ENCODE measurements at regions not wholly inside any gene's neighbourhood (a gene's known extent, or its start where the extent isn't known, plus 50 kb on each side); places are given as distances from the start of the nearest gene placed in this dataset.

GRCh38 chr16:26930786-26931581 is 135.7 kb upstream of the C16orf82 start:
- H3K4me3 ChIP-seq (ENCODE audit: low read depth, low read length), result no peak overlapping the region
- TF ChIP-seq, protein P1, sequence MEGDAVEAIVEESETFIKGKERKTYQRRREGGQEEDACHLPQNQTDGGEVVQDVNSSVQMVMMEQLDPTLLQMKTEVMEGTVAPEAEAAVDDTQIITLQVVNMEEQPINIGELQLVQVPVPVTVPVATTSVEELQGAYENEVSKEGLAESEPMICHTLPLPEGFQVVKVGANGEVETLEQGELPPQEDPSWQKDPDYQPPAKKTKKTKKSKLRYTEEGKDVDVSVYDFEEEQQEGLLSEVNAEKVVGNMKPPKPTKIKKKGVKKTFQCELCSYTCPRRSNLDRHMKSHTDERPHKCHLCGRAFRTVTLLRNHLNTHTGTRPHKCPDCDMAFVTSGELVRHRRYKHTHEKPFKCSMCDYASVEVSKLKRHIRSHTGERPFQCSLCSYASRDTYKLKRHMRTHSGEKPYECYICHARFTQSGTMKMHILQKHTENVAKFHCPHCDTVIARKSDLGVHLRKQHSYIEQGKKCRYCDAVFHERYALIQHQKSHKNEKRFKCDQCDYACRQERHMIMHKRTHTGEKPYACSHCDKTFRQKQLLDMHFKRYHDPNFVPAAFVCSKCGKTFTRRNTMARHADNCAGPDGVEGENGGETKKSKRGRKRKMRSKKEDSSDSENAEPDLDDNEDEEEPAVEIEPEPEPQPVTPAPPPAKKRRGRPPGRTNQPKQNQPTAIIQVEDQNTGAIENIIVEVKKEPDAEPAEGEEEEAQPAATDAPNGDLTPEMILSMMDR (conservative IDR thresholded peaks at IDR 0.05; ENCODE audit: low read depth, low read length), result no peak
- no peak for DNase-seq (ENCODE audit: low read depth)

DNA sequence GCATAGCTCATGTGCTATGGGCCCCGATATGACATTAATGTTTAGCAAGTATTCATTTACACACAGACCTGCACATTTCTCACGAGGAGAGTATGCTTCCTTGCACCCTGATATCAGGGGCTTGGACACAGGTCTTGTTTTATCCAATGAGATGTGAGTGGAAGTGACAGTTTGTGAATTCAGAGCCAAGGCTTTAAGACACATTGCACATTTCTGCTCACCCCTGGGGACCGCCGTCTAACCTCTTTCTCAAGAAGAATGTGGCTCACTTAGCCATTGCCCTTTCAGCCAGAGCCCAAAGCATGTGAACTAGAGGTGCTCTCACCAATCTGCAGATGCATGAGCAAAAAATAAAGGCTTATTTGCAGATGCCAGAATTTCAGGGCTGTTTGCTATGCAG is 116.1 kb upstream of the C16orf82 start:
- DNase-seq (ENCODE audit: low read depth), result no peak
- no peak overlapping the region for H3K4me3 ChIP-seq (ENCODE audit: low read depth, low read length)
- TF ChIP-seq, protein P1 (conservative IDR thresholded peaks at IDR 0.05; ENCODE audit: low read depth, low read length), result no peak

DNA sequence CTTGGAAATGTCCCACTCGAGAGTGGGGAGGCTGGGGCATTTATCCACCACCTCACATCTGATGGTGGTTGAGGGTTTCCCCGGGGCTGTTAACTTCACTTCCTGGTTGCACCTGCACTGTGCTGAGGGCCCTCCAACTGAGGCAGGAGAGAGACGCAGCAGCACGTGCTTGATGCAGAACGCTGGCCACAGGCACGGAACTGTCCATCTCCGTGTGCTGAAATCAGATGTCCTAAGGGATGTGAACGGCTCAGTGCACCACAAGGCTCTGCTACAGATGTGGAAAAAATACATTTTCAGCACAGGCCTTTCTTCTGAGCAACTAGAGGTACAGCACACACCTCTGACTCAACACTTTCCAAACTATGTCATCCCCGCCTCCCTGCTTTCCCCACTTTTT is 114.8 kb upstream of the C16orf82 start:
- H3K4me3 ChIP-seq (ENCODE audit: low read depth, low read length), result no peak overlapping the region
- no peak for DNase-seq (ENCODE audit: low read depth)
- TF ChIP-seq, protein P1 (conservative IDR thresholded peaks at IDR 0.05; ENCODE audit: low read depth, low read length), result no peak

GRCh38 chr16:26952411-26952810 is 114.3 kb upstream of the C16orf82 start:
- no peak for DNase-seq (ENCODE audit: low read depth)
- H3K4me3 ChIP-seq (ENCODE audit: low read depth, low read length), result no peak overlapping the region
- TF ChIP-seq, protein P1 (conservative IDR thresholded peaks at IDR 0.05; ENCODE audit: low read depth, low read length), result no peak

DNA sequence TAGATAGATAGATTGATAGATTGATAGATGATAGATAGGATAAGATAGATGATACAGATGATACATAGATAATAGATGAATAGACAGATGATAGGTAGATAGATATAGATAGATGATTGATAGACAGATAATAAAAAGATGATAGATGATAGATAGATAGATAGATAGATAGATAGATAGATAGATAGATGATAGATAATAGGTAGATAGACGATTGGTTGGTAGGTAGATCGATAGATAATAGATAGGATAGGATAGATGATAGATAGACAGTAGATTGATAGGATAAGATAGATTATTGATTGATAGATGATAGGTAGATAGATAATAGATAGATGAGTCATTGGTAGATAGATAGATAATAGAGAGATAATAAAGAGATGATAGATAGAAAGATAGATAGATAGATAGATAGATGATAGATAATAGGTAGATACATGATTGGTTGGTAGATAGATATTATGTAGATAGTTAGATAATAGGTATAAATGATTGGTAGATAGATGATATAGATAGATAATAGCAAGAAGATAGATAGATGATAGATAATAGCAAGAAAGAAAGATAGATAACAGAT is 109.4 kb upstream of the C16orf82 start:
- H3K4me3 ChIP-seq (ENCODE audit: low read depth, low read length), result no peak overlapping the region
- no peak for DNase-seq (ENCODE audit: low read depth)
- TF ChIP-seq, protein P1 (conservative IDR thresholded peaks at IDR 0.05; ENCODE audit: low read depth, low read length), result no peak

DNA sequence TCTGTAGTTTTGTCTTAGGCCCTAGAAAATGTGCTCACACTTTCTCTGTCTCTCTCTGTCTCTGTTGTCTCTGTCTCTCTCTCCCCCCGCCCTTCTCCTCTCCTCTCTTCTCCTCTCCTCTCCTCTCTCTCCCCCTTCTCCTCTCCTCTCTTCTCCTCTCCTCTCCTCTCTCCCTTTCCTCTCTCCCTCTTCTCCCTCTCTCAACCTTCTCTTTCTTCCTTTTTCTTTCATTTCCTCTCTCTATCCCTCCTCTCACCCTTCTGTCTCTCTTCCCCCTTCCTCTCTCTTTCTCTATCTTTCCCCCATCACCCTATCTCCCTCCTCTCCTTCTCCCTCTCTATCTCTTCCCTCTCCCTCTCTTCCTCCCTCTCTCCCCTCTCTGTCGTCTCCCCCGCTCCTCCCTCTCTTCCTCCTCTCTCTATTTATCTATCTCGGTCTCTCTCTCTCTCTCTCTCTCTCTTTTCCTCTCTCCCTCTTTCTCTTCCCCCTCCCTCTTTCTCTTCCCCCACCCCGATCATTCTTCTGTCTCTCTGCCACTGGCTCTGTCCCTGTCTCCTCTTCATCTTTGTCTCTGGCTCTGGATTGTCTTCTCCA is 107.2 kb upstream of the C16orf82 start:
- DNase-seq (ENCODE audit: low read depth), result no peak
- TF ChIP-seq, protein P1 (conservative IDR thresholded peaks at IDR 0.05; ENCODE audit: low read depth, low read length), result no peak

More for the DNA sequence above, 107.2 kb upstream of the C16orf82 start:
- no peak overlapping the region for H3K4me3 ChIP-seq (ENCODE audit: low read depth, low read length)
